RWPE2 (cell line): ENCODE measurements at regions not wholly inside any gene's neighbourhood (a gene's known extent, or its start where the extent isn't known, plus 50 kb on each side); places are given as distances from the start of the nearest gene placed in this dataset.

ENCODE experiments used
- ATAC-seq: fragments of 200-7000 bp; cut with Tn5 transposase; 3 replicates; pipeline ENCODE4 v1.9.1; 2021; ENCODE audit warnings: low read depth
- DNase-seq: peaks from one replicate; pipeline ENCODE4 v3.0.0-alpha.2; 2020; ENCODE audit warnings: low spot score
- H3K27ac ChIP-seq: fragments of 450-650 bp; 2 replicates; pipeline ENCODE4 v1.5.1; 2017; ENCODE audit warnings: mild to moderate bottlenecking; ENCODE audit not compliant: poor library complexity, severe bottlenecking
- H3K27me3 ChIP-seq: fragments of 250-450 bp; sonication (Bioruptor Pico); 2 replicates; pipeline ENCODE4 v1.5.1; 2021; ENCODE audit warnings: mild to moderate bottlenecking, moderate library complexity; ENCODE audit not compliant: insufficient read depth, poor library complexity, severe bottlenecking
- H3K36me3 ChIP-seq: fragments of 250-450 bp; sonication (Bioruptor Pico); 2 replicates; pipeline ENCODE4 v1.5.1; 2020; ENCODE audit warnings: low read depth, mild to moderate bottlenecking, moderate library complexity
- H3K4me1 ChIP-seq: fragments of 250-450 bp; sonication (Bioruptor Pico); 2 replicates; pipeline ENCODE4 v1.5.1; 2021; ENCODE audit warnings: mild to moderate bottlenecking, moderate library complexity; ENCODE audit not compliant: insufficient read depth, poor library complexity, severe bottlenecking
- H3K4me3 ChIP-seq: fragments of 250-450 bp; sonication (Bioruptor Pico); 2 replicates; pipeline ENCODE4 v1.5.1; 2021; ENCODE audit warnings: mild to moderate bottlenecking, moderate library complexity; ENCODE audit not compliant: severe bottlenecking
- H3K9me3 ChIP-seq: fragments of 250-450 bp; sonication (Bioruptor Pico); 2 replicates; pipeline ENCODE4 v1.5.1; 2021; ENCODE audit warnings: mild to moderate bottlenecking, moderate library complexity; ENCODE audit not compliant: severe bottlenecking
- TF ChIP-seq, protein P1 (sequence below): fragments of 450-650 bp; IDR thresholded peaks from one replicate; pipeline ENCODE4 v1.5.1; 2017; ENCODE audit warnings: mild to moderate bottlenecking, moderate library complexity; ENCODE audit not compliant: poor library complexity, severe bottlenecking

DNA sequence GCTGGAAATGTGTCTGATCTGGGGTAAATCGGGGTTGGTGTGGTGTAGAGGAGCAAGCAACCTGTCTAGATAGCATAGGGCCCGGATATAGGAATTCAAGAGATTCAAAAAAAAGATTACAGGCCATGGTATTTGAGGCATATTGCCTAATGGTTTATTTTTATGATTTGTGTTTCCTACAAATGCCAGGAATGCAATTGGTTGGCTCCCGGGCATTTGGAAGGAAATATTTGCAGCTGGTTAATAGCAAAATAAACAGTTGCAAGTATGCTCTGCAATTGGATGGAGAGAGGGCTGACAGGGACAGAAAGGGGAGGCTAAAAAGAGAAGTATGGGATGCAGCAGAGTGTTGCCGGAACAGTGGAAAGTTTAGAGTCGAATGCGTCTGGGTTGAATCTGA lies 315.6 kb upstream of the ATP2B1 start:
- H3K36me3 ChIP-seq = no peaks in the 10 kb centered on the region
- no peak overlapping the region for H3K27ac ChIP-seq
- H3K4me3 ChIP-seq = no peak overlapping the region
- H3K4me1 ChIP-seq = peaks cover 13% of the 10 kb centered on the region
- ATAC-seq (peak; percentile 23; the same call in 1 of the 3 replicates), DNase-seq (no peak)
- H3K9me3 ChIP-seq = no peaks in the 10 kb centered on the region
- TF ChIP-seq, protein P1, sequence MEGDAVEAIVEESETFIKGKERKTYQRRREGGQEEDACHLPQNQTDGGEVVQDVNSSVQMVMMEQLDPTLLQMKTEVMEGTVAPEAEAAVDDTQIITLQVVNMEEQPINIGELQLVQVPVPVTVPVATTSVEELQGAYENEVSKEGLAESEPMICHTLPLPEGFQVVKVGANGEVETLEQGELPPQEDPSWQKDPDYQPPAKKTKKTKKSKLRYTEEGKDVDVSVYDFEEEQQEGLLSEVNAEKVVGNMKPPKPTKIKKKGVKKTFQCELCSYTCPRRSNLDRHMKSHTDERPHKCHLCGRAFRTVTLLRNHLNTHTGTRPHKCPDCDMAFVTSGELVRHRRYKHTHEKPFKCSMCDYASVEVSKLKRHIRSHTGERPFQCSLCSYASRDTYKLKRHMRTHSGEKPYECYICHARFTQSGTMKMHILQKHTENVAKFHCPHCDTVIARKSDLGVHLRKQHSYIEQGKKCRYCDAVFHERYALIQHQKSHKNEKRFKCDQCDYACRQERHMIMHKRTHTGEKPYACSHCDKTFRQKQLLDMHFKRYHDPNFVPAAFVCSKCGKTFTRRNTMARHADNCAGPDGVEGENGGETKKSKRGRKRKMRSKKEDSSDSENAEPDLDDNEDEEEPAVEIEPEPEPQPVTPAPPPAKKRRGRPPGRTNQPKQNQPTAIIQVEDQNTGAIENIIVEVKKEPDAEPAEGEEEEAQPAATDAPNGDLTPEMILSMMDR = no peak
- H3K27me3 ChIP-seq = no peaks in the 10 kb centered on the region

DNA sequence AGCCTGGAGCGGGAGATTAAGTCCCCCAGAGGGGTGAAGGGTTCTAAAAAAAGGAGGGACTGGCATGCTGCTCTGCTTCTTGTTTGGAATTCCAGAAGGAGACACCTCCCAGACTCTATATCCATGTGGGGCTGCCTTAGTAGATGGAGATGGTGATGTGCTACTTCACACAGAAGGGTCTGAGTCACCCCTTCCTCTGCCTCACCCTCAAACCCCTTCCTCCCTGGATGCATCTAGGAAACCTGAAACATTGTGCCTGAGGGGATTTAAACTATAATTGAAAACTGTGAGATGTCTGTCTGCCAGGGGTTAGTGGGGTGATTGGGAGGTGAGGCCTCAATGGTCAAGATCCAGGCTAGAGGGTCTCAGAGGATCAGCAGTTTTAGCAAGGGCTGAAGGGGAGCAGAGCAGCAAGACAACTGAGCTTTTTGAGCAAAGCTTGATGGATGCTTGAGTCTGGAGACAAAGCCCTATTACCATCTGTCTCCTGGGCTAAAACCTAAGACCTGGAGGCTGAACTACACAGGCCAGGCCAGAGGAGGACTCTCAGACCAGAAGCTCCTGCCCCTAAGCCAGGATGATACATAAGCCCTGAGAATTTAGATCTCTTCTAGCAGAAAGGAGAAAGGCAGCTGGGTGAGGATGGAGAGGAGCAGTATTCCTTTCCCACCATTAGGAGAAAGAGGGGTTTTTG lies 314.7 kb upstream of the ATP2B1 start:
- H3K4me3 ChIP-seq = no peak overlapping the region
- ATAC-seq (peak; percentile 54), DNase-seq (no peak)
- no peak overlapping the region for H3K27ac ChIP-seq
- no peaks in the 10 kb centered on the region for H3K27me3 ChIP-seq
- H3K9me3 ChIP-seq = no peaks in the 10 kb centered on the region
- no peaks in the 10 kb centered on the region for H3K36me3 ChIP-seq
- peaks cover 5% of the 10 kb centered on the region for H3K4me1 ChIP-seq
- TF ChIP-seq, protein P1 = no peak

DNA sequence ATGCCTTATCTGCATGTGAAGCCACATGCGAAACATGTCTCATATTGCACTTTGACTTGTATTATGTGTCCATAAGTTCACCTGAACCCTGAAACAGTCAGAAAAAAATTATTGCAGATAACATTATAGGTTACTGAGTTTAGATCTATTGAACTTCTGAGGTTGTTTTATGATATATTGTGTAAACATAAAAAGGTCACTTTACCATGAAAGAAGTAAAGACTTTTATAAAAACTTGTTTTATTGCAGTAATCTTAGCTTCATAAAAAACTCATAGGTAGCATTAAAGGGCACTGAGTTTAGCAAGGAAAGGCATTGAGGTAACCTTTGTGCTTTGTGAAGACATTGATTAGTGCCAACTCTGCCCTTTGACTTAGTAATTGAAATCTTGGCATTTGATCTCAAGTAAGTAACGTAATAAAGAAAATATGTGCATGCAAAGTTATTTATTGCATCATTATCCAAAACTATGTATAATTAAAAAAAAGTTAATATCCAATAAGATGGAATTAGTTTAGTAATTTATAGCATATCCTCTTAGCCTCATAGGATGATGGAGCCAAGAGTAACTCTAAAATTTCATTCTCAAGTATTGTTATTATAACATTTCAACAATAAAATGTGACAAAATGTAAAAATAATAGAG lies 313.3 kb upstream of the ATP2B1 start:
- H3K27ac ChIP-seq = no peak overlapping the region
- TF ChIP-seq, protein P1 = no peak

DNA sequence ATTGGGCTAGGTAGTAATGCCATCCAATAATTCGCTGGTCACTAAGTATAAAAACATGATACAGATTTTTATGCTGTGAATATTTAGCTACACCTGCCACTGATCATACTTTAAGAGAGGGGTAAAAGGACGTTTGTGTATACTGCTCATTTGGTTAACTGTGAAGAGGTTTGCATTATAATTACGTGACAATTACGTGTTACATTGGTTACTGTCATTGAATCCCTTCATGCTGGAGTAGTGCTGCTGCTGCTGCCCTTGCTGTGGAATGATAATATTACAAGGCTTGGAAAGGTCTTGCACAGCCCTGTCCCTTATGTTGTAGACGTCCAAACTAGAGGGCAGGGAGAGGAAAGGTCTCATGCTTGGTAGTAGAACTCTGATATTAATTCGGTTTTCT lies 312.2 kb upstream of the ATP2B1 start:
- TF ChIP-seq, protein P1 = no peak
- no peaks in the 10 kb centered on the region for H3K27me3 ChIP-seq
- H3K9me3 ChIP-seq = no peaks in the 10 kb centered on the region
- no peak overlapping the region for H3K4me3 ChIP-seq
- no peak overlapping the region for H3K27ac ChIP-seq
- H3K4me1 ChIP-seq = peaks cover 4% of the 10 kb centered on the region
- no peak for DNase-seq
- ATAC-seq = no peak
- H3K36me3 ChIP-seq = no peaks in the 10 kb centered on the region

More for the DNA sequence above, 313.3 kb upstream of the ATP2B1 start:
- no peak overlapping the region for H3K4me3 ChIP-seq
- no peaks in the 10 kb centered on the region for H3K9me3 ChIP-seq
- peaks cover 4% of the 10 kb centered on the region for H3K4me1 ChIP-seq
- ATAC-seq (no peak), DNase-seq (no peak)
- no peaks in the 10 kb centered on the region for H3K27me3 ChIP-seq
- no peaks in the 10 kb centered on the region for H3K36me3 ChIP-seq

DNA sequence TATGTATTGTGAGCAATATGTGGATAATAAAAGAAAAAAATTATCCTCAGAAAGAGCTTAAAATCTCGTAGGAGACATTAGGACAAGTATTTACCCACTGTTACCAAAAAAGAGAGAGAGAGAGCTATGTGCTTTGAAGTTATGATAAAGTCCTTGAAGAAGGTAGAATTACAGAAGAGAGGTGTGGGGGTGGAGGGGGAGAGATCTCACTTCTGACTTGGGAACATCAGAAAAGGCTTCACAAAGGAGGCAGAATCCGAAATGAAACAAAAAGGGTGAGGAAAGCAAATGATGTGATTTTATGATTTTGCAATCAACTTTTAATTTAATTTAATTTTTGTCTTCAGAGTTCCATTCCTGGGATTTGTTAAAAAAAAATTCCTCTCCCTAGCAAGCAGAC lies 311.8 kb upstream of the ATP2B1 start:
- ATAC-seq = no peak
- TF ChIP-seq, protein P1 = no peak
- peaks cover 4% of the 10 kb centered on the region for H3K4me1 ChIP-seq
- no peak overlapping the region for H3K27ac ChIP-seq
- H3K9me3 ChIP-seq = no peaks in the 10 kb centered on the region
- no peak for DNase-seq
- H3K36me3 ChIP-seq = no peaks in the 10 kb centered on the region
- no peak overlapping the region for H3K4me3 ChIP-seq
- H3K27me3 ChIP-seq = no peaks in the 10 kb centered on the region
